ENCODE measurements at regions not wholly inside any gene's neighbourhood (a gene's known extent, or its start where the extent isn't known, plus 50 kb on each side); places are given as distances from the start of the nearest gene placed in this dataset.
"Not testable (repeated sequence)": the region's sequence is repeated elsewhere in the genome, so short reads cannot be mapped to it uniquely, and the experiment has no call there.

DNA sequence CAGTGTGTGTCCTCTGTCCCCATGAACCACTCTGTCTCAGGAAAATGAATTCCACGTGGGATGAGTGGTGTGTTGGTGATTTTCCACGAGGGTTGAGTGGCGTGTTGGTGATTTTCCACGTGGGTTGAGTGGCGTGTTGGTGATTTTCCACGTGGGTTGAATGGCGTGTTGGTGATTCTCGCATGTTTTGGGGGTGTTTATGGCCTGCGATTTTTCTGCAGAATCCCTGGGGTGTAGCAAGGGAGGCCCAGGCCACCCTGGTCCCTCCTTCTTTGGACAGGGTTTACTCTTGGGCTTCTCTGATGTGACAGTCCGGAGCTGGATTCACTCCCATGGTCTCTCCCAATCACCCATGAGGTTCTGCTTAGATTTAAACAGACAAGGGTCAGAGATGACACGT, 90.6 kb upstream of the FRMD1 start:
- intact Hi-C loops (cut with micrococcal nuclease), result no loop called here
- H2AFZ ChIP-seq (ENCODE audit: insufficient read depth, low read depth, low read length, poor library complexity, severe bottlenecking), result no peak overlapping the region
- no peak overlapping the region for H3K4me2 ChIP-seq (replicated peaks; ENCODE audit: extremely low read depth, low read length, poor library complexity, severe bottlenecking)
- H4K20me1 ChIP-seq (ENCODE audit: insufficient read depth, low read length), result no peaks in the 10 kb centered on the region
- no peaks in the 10 kb centered on the region for H3K79me2 ChIP-seq (ENCODE audit: insufficient read depth, low read length)
- peaks cover 2 to 11% (median 3%) of the 10 kb centered on the region in 3 donors for H3K27me3 Mint-ChIP-seq (ENCODE audit: low read depth in 3 of 3)
- H3K27ac Mint-ChIP-seq, result no peak overlapping the region
- H3K4me1 ChIP-seq (ENCODE audit: control insufficient read depth in 1 of 2, insufficient read depth in 2 of 2, low read length in 2 of 2), result no peaks in the 10 kb centered on the region
- no peaks in the 10 kb centered on the region for H3K4me1 Mint-ChIP-seq
- H3K27ac ChIP-seq (ENCODE audit: low read depth in 1 of 2, low read length in 2 of 2), result no peak overlapping the region
- peaks cover 9 to 30% of the 10 kb centered on the region in 2 donors for H3K9me3 ChIP-seq (replicated peaks in 1 of 2; ENCODE audit: control insufficient read depth in 1 of 2, insufficient read depth in 1 of 2, low read length in 2 of 2)
- H3K4me3 Mint-ChIP-seq, result no peak overlapping the region
- H3K36me3 Mint-ChIP-seq, result no peaks in the 10 kb centered on the region
- no peaks in the 10 kb centered on the region for H3K27me3 ChIP-seq (ENCODE audit: control insufficient read depth in 2 of 2, insufficient read depth in 2 of 2, low read length in 2 of 2)
- H3K4me3 ChIP-seq (replicated peaks in 1 of 3; ENCODE audit: low read depth in 2 of 3, low read length in 3 of 3), result no peak overlapping the region
- peaks cover 7 to 35% (median 24%) of the 10 kb centered on the region in 7 donors for H3K9me3 Mint-ChIP-seq
- no peak overlapping the region for H3K9ac ChIP-seq (ENCODE audit: insufficient read depth, low read length, poor library complexity, severe bottlenecking)
- H3K36me3 ChIP-seq (replicated peaks in 1 of 2; ENCODE audit: control insufficient read depth in 1 of 2, insufficient read depth in 2 of 2, low read length in 2 of 2), result no peaks in the 10 kb centered on the region
- DNase-seq, result no peak
- 100% methylated on average over 7 of the region's 11 CpGs for WGBS (ENCODE audit: insufficient coverage)
- TF ChIP-seq, protein P1, sequence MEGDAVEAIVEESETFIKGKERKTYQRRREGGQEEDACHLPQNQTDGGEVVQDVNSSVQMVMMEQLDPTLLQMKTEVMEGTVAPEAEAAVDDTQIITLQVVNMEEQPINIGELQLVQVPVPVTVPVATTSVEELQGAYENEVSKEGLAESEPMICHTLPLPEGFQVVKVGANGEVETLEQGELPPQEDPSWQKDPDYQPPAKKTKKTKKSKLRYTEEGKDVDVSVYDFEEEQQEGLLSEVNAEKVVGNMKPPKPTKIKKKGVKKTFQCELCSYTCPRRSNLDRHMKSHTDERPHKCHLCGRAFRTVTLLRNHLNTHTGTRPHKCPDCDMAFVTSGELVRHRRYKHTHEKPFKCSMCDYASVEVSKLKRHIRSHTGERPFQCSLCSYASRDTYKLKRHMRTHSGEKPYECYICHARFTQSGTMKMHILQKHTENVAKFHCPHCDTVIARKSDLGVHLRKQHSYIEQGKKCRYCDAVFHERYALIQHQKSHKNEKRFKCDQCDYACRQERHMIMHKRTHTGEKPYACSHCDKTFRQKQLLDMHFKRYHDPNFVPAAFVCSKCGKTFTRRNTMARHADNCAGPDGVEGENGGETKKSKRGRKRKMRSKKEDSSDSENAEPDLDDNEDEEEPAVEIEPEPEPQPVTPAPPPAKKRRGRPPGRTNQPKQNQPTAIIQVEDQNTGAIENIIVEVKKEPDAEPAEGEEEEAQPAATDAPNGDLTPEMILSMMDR (IDR thresholded peaks at IDR 0.05), result no peak

DNA sequence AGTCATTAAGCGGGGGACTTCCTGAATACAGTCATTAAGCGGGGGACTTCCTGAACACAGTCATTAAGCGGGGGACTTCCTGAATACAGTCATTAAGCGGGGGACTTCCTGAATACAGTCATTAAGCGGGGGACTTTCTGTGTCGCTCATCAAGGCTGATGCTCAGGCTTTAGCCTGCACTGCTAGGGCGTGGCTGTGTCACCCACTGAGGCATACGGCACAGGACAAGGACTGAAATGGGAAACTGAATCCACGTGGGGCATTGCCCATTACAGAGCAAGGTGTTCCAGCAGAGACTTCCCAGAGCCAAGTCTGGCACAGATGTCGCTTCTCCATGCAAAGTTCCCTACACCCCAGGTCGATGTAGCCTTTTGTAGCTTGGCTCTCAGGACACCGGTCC, 89.9 kb upstream of the FRMD1 start:
- H3K36me3 Mint-ChIP-seq; H3K4me1 ChIP-seq (ENCODE audit: control insufficient read depth in 1 of 2, insufficient read depth in 2 of 2, low read length in 2 of 2); H3K79me2 ChIP-seq (ENCODE audit: insufficient read depth, low read length); H4K20me1 ChIP-seq (ENCODE audit: insufficient read depth, low read length); H2AFZ ChIP-seq (ENCODE audit: insufficient read depth, low read depth, low read length, poor library complexity, severe bottlenecking); H3K4me3 ChIP-seq (replicated peaks in 1 of 3; ENCODE audit: low read depth in 2 of 3, low read length in 3 of 3); H3K27ac Mint-ChIP-seq; H3K27me3 ChIP-seq (ENCODE audit: control insufficient read depth in 2 of 2, insufficient read depth in 2 of 2, low read length in 2 of 2); H3K27ac ChIP-seq (ENCODE audit: low read depth in 1 of 2, low read length in 2 of 2); H3K4me1 Mint-ChIP-seq; H3K4me2 ChIP-seq (replicated peaks; ENCODE audit: extremely low read depth, low read length, poor library complexity, severe bottlenecking); H3K9ac ChIP-seq (ENCODE audit: insufficient read depth, low read length, poor library complexity, severe bottlenecking); H3K36me3 ChIP-seq (replicated peaks in 1 of 2; ENCODE audit: control insufficient read depth in 1 of 2, insufficient read depth in 2 of 2, low read length in 2 of 2); H3K4me3 Mint-ChIP-seq; intact Hi-C loops (cut with micrococcal nuclease): not testable (repeated sequence)
- peak in 1 of 3 donors; percentile 34 for DNase-seq
- Mint-ChIP-seq H3K27me3 (ENCODE audit: low read depth in 3 of 3) (peaks cover under 1 to 10% (median 3%) of the 10 kb centered on the region in 3 donors), H3K9me3 (peaks cover 7 to 38% (median 24%) of the 10 kb centered on the region in 7 donors)
- WGBS (ENCODE audit: insufficient coverage), result 73% methylated on average over 6 of the region's 12 CpGs
- H3K9me3 ChIP-seq (replicated peaks in 1 of 2; ENCODE audit: control insufficient read depth in 1 of 2, insufficient read depth in 1 of 2, low read length in 2 of 2), result peaks cover 9 to 30% of the 10 kb centered on the region in 2 donors

DNA sequence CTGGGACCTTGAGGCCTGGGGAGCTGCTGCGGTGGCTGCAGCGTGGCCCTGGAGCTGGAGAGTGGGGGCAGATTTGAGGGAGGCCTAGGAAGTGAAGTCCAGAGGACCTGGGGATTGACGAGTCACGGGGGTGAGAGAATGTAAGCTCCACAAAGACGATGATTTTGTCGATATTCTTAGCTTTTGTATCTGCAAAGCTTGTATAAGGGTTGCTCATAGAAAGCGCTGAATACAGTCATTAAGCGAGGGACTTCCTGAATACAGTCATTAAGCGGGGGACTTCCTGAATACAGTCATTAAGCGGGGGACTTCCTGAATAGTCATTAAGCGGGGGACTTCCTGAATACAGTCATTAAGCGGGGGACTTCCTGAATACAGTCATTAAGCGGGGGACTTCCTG, 89.3 kb upstream of the FRMD1 start:
- DNase-seq; H3K4me2 ChIP-seq (replicated peaks; ENCODE audit: extremely low read depth, low read length, poor library complexity, severe bottlenecking); H3K4me1 Mint-ChIP-seq; H3K79me2 ChIP-seq (ENCODE audit: insufficient read depth, low read length); H3K4me1 ChIP-seq (ENCODE audit: control insufficient read depth in 1 of 2, insufficient read depth in 2 of 2, low read length in 2 of 2); H3K9ac ChIP-seq (ENCODE audit: insufficient read depth, low read length, poor library complexity, severe bottlenecking); H3K36me3 ChIP-seq (replicated peaks in 1 of 2; ENCODE audit: control insufficient read depth in 1 of 2, insufficient read depth in 2 of 2, low read length in 2 of 2); H4K20me1 ChIP-seq (ENCODE audit: insufficient read depth, low read length); intact Hi-C loops (cut with micrococcal nuclease); H3K27ac Mint-ChIP-seq; H3K36me3 Mint-ChIP-seq; H3K27ac ChIP-seq (ENCODE audit: low read depth in 1 of 2, low read length in 2 of 2); H3K4me3 ChIP-seq (replicated peaks in 1 of 3; ENCODE audit: low read depth in 2 of 3, low read length in 3 of 3); H2AFZ ChIP-seq (ENCODE audit: insufficient read depth, low read depth, low read length, poor library complexity, severe bottlenecking); H3K27me3 ChIP-seq (ENCODE audit: control insufficient read depth in 2 of 2, insufficient read depth in 2 of 2, low read length in 2 of 2): not testable (repeated sequence)
- Mint-ChIP-seq H3K27me3 (ENCODE audit: low read depth in 3 of 3) (peaks cover 0 to 13% (median 2%) of the 10 kb centered on the region in 3 donors), H3K9me3 (peaks cover 7 to 38% (median 24%) of the 10 kb centered on the region in 7 donors), H3K4me3 (peak overlapping the region in 1 of 2 donors; percentile 20)
- 97% methylated on average over 3 of the region's 13 CpGs for WGBS (ENCODE audit: insufficient coverage)
- peaks cover 9 to 30% of the 10 kb centered on the region in 2 donors for H3K9me3 ChIP-seq (replicated peaks in 1 of 2; ENCODE audit: control insufficient read depth in 1 of 2, insufficient read depth in 1 of 2, low read length in 2 of 2)

Data from CD14-positive monocyte (primary cell).